K562 (cell line): ENCODE measurements at regions not wholly inside any gene's neighbourhood (a gene's known extent, or its start where the extent isn't known, plus 50 kb on each side); places are given as distances from the start of the nearest gene placed in this dataset.

Experiments used
- GTF2E2 ChIP-seq: fragments of 200-800 bp; sonication (Bioruptor generic); IDR thresholded peaks from 2 replicates; pipeline ENCODE4 v1.6.1; 2016; ENCODE audit warnings: missing genetic modification characterization, missing compliant biosample characterization
- KAT2B ChIP-seq: IDR thresholded peaks from one replicate; pipeline ENCODE4 v1.6.1; 2012; ENCODE audit warnings: low read depth, mild to moderate bottlenecking, control low read depth, inconsistent platforms, low read length, moderate library complexity
- PCBP2 ChIP-seq: fragments of 200-400 bp; formaldehyde crosslinking; IDR thresholded peaks from 2 replicates; pipeline ENCODE4 v1.6.1; 2018; ENCODE audit warnings: low read length, low read depth, mild to moderate bottlenecking, moderate library complexity; ENCODE audit not compliant: poor library complexity, severe bottlenecking
- TF ChIP-seq, protein P1 (sequence below), 2 experiments: fragments of 450-650 bp; formaldehyde crosslinking in 1 of 2; IDR thresholded peaks; 2 replicates each; pipeline versions ENCODE4 v1.4.0 to v1.6.1; 2014 to 2020; ENCODE audit warnings: mild to moderate bottlenecking in 2 of 2, borderline replicate concordance in 1 of 2, low read depth in 1 of 2
- TF ChIP-seq, protein P2 (sequence below): fragments of 250-450 bp; sonication (Bioruptor Pico); IDR thresholded peaks from 2 replicates; pipeline ENCODE4 v1.4.0; 2020; ENCODE audit warnings: mild to moderate bottlenecking, moderate library complexity, borderline replicate concordance
- TF ChIP-seq, protein P3 (sequence below), 2 experiments: fragments of 250-450 bp in 1 of 2; fragments of 450-650 bp in 1 of 2; sonication (Bioruptor Pico) in 1 of 2; IDR thresholded peaks; 2 replicates each; pipeline versions ENCODE4 v1.6.1 to v1.8.0; 2016 to 2021; ENCODE audit warnings: mild to moderate bottlenecking in 2 of 2, moderate library complexity in 2 of 2, missing compliant biosample characterization in 1 of 2, missing genetic modification characterization in 1 of 2
- TF ChIP-seq, protein P4 (sequence below), 2 experiments: fragments of 450-650 bp; conservative IDR thresholded peaks; 2 replicates each; pipeline ENCODE4 v1.6.1; 2017; ENCODE audit warnings: mild to moderate bottlenecking in 2 of 2, moderate library complexity in 2 of 2
- TF ChIP-seq, protein P5 (sequence below): fragments of 250-450 bp; sonication (Bioruptor Pico); IDR thresholded peaks from 2 replicates; pipeline ENCODE4 v1.8.0; 2021; ENCODE audit warnings: borderline replicate concordance, mild to moderate bottlenecking, moderate library complexity; ENCODE audit not compliant: poor library complexity, severe bottlenecking

DNA sequence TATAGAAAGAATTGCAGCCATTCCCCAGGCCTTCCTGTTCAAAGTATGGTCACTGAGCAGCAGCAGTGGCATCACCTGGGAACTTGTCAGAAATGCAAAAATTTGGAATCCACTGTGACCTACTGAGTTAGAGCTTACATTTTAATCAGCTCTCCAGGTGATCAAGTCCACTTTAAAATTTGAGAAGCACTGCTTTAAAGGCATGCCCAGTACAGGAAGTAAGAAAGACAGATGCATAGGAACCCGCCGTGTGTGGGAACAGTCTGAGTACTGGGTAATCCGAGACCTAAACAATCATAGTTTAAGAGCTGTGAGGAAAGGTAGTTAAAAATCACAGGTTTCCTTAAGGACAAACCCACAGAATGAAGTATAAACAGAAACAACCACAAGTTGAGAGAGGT lies 462.4 kb downstream of the RAB38 start (continued):
- TF ChIP-seq PCBP2 = no peak
- TF ChIP-seq, protein P1, sequence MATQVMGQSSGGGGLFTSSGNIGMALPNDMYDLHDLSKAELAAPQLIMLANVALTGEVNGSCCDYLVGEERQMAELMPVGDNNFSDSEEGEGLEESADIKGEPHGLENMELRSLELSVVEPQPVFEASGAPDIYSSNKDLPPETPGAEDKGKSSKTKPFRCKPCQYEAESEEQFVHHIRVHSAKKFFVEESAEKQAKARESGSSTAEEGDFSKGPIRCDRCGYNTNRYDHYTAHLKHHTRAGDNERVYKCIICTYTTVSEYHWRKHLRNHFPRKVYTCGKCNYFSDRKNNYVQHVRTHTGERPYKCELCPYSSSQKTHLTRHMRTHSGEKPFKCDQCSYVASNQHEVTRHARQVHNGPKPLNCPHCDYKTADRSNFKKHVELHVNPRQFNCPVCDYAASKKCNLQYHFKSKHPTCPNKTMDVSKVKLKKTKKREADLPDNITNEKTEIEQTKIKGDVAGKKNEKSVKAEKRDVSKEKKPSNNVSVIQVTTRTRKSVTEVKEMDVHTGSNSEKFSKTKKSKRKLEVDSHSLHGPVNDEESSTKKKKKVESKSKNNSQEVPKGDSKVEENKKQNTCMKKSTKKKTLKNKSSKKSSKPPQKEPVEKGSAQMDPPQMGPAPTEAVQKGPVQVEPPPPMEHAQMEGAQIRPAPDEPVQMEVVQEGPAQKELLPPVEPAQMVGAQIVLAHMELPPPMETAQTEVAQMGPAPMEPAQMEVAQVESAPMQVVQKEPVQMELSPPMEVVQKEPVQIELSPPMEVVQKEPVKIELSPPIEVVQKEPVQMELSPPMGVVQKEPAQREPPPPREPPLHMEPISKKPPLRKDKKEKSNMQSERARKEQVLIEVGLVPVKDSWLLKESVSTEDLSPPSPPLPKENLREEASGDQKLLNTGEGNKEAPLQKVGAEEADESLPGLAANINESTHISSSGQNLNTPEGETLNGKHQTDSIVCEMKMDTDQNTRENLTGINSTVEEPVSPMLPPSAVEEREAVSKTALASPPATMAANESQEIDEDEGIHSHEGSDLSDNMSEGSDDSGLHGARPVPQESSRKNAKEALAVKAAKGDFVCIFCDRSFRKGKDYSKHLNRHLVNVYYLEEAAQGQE (IDR thresholded peaks at IDR 0.05; ENCODE audit: borderline replicate concordance) = no peak
- TF ChIP-seq, protein P1 (CRISPR knock-in tag; IDR thresholded peaks at IDR 0.05; ENCODE audit: low read depth) = no peak
- TF ChIP-seq, protein P2, sequence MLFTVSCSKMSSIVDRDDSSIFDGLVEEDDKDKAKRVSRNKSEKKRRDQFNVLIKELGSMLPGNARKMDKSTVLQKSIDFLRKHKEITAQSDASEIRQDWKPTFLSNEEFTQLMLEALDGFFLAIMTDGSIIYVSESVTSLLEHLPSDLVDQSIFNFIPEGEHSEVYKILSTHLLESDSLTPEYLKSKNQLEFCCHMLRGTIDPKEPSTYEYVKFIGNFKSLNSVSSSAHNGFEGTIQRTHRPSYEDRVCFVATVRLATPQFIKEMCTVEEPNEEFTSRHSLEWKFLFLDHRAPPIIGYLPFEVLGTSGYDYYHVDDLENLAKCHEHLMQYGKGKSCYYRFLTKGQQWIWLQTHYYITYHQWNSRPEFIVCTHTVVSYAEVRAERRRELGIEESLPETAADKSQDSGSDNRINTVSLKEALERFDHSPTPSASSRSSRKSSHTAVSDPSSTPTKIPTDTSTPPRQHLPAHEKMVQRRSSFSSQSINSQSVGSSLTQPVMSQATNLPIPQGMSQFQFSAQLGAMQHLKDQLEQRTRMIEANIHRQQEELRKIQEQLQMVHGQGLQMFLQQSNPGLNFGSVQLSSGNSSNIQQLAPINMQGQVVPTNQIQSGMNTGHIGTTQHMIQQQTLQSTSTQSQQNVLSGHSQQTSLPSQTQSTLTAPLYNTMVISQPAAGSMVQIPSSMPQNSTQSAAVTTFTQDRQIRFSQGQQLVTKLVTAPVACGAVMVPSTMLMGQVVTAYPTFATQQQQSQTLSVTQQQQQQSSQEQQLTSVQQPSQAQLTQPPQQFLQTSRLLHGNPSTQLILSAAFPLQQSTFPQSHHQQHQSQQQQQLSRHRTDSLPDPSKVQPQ = no peak
- TF ChIP-seq GTF2E2 (tag) = no peak
- no peak for TF ChIP-seq KAT2B
- TF ChIP-seq, protein P3, sequence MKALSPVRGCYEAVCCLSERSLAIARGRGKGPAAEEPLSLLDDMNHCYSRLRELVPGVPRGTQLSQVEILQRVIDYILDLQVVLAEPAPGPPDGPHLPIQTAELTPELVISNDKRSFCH (CRISPR knock-in tag; IDR thresholded peaks at IDR 0.05) = no peak
- TF ChIP-seq, protein P3 (tag; IDR thresholded peaks at IDR 0.05) = no peak
- TF ChIP-seq, protein P4, sequence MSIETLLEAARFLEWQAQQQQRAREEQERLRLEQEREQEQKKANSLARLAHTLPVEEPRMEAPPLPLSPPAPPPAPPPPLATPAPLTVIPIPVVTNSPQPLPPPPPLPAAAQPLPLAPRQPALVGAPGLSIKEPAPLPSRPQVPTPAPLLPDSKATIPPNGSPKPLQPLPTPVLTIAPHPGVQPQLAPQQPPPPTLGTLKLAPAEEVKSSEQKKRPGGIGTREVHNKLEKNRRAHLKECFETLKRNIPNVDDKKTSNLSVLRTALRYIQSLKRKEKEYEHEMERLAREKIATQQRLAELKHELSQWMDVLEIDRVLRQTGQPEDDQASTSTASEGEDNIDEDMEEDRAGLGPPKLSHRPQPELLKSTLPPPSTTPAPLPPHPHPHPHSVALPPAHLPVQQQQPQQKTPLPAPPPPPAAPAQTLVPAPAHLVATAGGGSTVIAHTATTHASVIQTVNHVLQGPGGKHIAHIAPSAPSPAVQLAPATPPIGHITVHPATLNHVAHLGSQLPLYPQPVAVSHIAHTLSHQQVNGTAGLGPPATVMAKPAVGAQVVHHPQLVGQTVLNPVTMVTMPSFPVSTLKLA (conservative IDR thresholded peaks at IDR 0.05) = no peak
- TF ChIP-seq, protein P5, sequence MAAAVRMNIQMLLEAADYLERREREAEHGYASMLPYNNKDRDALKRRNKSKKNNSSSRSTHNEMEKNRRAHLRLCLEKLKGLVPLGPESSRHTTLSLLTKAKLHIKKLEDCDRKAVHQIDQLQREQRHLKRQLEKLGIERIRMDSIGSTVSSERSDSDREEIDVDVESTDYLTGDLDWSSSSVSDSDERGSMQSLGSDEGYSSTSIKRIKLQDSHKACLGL (CRISPR knock-in tag) = no peak
